Calu3 (cell line): ENCODE measurements at regions not wholly inside any gene's neighbourhood (a gene's known extent, or its start where the extent isn't known, plus 50 kb on each side); places are given as distances from the start of the nearest gene placed in this dataset.

ENCODE experiments used
- BruUV-seq: library from RNA; stranded (reverse); fragments of 400-500 nt; replicated peaks from 2 replicates; lab custom pipeline; 2021; lab: Mats Ljungman, UMichigan
- CTCF ChIA-PET: fragments of 300-600 bp; sonication (Branson Sonifier 250); formaldehyde crosslinking; loops from one replicate; lab custom pipeline; 2022; ENCODE audit warnings: antibody characterized with exemption; lab: Charles Lee
- DNase-seq: peaks from one replicate; pipeline ENCODE4 v3.0.0; 2022
- H3K27ac Mint-ChIP-seq: one replicate; pipeline ENCODE4 v1.8.0; 2022; ENCODE audit warnings: mixed read lengths; ENCODE audit not compliant: unreplicated experiment
- H3K27me3 Mint-ChIP-seq: one replicate; pipeline ENCODE4 v1.8.0; 2022; ENCODE audit warnings: mixed read lengths; ENCODE audit not compliant: unreplicated experiment
- H3K36me3 Mint-ChIP-seq: one replicate; pipeline ENCODE4 v1.8.0; 2022; ENCODE audit warnings: mild to moderate bottlenecking, moderate library complexity, mixed read lengths; ENCODE audit not compliant: insufficient read depth, unreplicated experiment
- H3K4me1 Mint-ChIP-seq: one replicate; pipeline ENCODE4 v1.8.0; 2022; ENCODE audit warnings: mild to moderate bottlenecking, low read depth, mixed read lengths; ENCODE audit not compliant: unreplicated experiment
- H3K4me3 Mint-ChIP-seq: one replicate; pipeline ENCODE4 v1.8.0; 2022; ENCODE audit warnings: mild to moderate bottlenecking, low read depth, moderate library complexity, mixed read lengths; ENCODE audit not compliant: unreplicated experiment
- H3K9me3 Mint-ChIP-seq: one replicate; pipeline ENCODE4 v1.8.0; 2022; ENCODE audit warnings: low read depth, mixed read lengths; ENCODE audit not compliant: unreplicated experiment
- CTCF ChIP-seq: fragments of 200-600 bp; IDR thresholded peaks from one replicate; pipeline ENCODE4 v1.8.0; 2022; ENCODE audit warnings: antibody characterized with exemption; ENCODE audit not compliant: unreplicated experiment
- intact Hi-C: fragments of 100-400 bp; cut with micrococcal nuclease; formaldehyde crosslinking; loops from one replicate; pipeline ENCODE4 v1.10.0; 2022; ENCODE audit not compliant: unreplicated experiment

GRCh38 chr11:47918370-47918690 lies 62.0 kb upstream of the PTPRJ start:
- no peaks in the 10 kb centered on the region for H3K9me3 Mint-ChIP-seq
- BruUV-seq = no TSS peak

GRCh38 chr11:47917599-47918369 lies 62.6 kb upstream of the PTPRJ start:
- Mint-ChIP-seq H3K36me3 (no peaks in the 10 kb centered on the region), H3K4me1 (peaks cover 44% of the 10 kb centered on the region), H3K4me3 (no peak overlapping the region), H3K27ac (peak overlapping the region; percentile 36), H3K27me3 (no peaks in the 10 kb centered on the region), H3K9me3 (no peaks in the 10 kb centered on the region)
- intact Hi-C loops = no loop called here
- no peak for TF ChIP-seq CTCF
- CTCF ChIA-PET = interaction anchor here (0.7 kb wide), 1 partner anchor 95 kb away, joined by 3 read pairs; no protein-coding TSS in a partner anchor
- BruUV-seq = no TSS peak
- DNase-seq = peak; percentile 54

More at GRCh38 chr11:47918370-47918690, 62.0 kb upstream of the PTPRJ start:
- no peak for DNase-seq
- Mint-ChIP-seq H3K27ac (peak overlapping the region; percentile 36), H3K36me3 (no peaks in the 10 kb centered on the region), H3K27me3 (no peaks in the 10 kb centered on the region), H3K4me3 (no peak overlapping the region), H3K4me1 (peaks cover 44% of the 10 kb centered on the region)
- no peak for TF ChIP-seq CTCF
- intact Hi-C loops = no loop called here
- CTCF ChIA-PET = interaction anchor here (0.7 kb wide), 1 partner anchor 94 kb away, joined by 3 read pairs; no protein-coding TSS in a partner anchor

- CTCF ChIA-PET = no interaction called here
- H3K27me3 Mint-ChIP-seq = no peaks in the 10 kb centered on the region
- H3K9me3 Mint-ChIP-seq = no peaks in the 10 kb centered on the region
- no peak overlapping the region for H3K27ac Mint-ChIP-seq
- peaks cover 41% of the 10 kb centered on the region for H3K4me1 Mint-ChIP-seq
- no peak for DNase-seq
- no TSS peak for BruUV-seq
- no peaks in the 10 kb centered on the region for H3K36me3 Mint-ChIP-seq
- TF ChIP-seq CTCF = no peak
- intact Hi-C loops = no loop called here
- H3K4me3 Mint-ChIP-seq = no peak overlapping the region
These were observed 64.0 kb upstream of the PTPRJ start for GRCh38 chr11:47916361-47916841.

- no peak overlapping the region for H3K4me3 Mint-ChIP-seq
- H3K9me3 Mint-ChIP-seq = no peaks in the 10 kb centered on the region
- no peaks in the 10 kb centered on the region for H3K36me3 Mint-ChIP-seq
- H3K27me3 Mint-ChIP-seq = no peaks in the 10 kb centered on the region
- TF ChIP-seq CTCF = no peak
- H3K27ac Mint-ChIP-seq = no peak overlapping the region
- peaks cover 35% of the 10 kb centered on the region for H3K4me1 Mint-ChIP-seq
- intact Hi-C loops = no loop called here
- no peak for DNase-seq
- no TSS peak for BruUV-seq
- CTCF ChIA-PET = no interaction called here
These were observed 64.6 kb upstream of the PTPRJ start for GRCh38 chr11:47915783-47916182.
